22Rv1 (cell line): ENCODE measurements at regions not wholly inside any gene's neighbourhood (a gene's known extent, or its start where the extent isn't known, plus 50 kb on each side); places are given as distances from the start of the nearest gene placed in this dataset.

ENCODE experiments used
- H3K27ac ChIP-seq: fragments of 450-650 bp; 2 replicates; pipeline ENCODE4 v1.5.1; 2017
- ZFX ChIP-seq: fragments of 450-650 bp; IDR thresholded peaks from 2 replicates; pipeline ENCODE4 v1.6.1; 2017; ENCODE audit warnings: antibody characterized with exemption, borderline replicate concordance
- TF ChIP-seq, protein P1 (sequence below): fragments of 450-650 bp; IDR thresholded peaks from 2 replicates; pipeline ENCODE4 v1.5.1; 2017; ENCODE audit warnings: mild to moderate bottlenecking

DNA sequence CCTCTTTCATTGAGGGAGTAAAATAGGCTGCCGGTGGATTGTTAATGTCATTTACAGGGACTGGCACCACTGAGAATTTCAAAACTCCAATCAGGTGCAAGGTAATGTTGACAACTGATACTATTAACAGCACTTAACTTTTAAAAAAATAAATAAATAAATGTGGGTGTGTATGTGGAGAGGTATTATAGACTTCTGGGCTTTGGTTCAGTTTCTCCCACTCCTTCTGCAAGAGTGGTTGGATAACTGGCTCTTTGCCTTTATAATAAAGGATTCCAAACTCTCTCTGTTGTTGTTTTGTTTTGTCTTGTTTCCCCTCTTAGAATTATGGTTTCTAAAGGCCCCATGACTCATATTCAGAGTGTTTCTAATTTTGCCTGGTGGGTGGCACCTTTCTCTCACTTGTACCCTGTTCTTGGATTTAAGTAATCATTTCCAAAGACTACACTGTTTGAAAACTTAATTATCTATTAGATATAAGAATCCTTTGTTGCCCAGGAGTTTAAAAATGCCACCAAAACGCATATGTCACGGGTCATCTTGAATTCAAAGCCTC lies 151.6 kb upstream of the ARID2 start:
- H3K27ac ChIP-seq: no peak overlapping the region
- no peak for TF ChIP-seq ZFX
- TF ChIP-seq, protein P1, sequence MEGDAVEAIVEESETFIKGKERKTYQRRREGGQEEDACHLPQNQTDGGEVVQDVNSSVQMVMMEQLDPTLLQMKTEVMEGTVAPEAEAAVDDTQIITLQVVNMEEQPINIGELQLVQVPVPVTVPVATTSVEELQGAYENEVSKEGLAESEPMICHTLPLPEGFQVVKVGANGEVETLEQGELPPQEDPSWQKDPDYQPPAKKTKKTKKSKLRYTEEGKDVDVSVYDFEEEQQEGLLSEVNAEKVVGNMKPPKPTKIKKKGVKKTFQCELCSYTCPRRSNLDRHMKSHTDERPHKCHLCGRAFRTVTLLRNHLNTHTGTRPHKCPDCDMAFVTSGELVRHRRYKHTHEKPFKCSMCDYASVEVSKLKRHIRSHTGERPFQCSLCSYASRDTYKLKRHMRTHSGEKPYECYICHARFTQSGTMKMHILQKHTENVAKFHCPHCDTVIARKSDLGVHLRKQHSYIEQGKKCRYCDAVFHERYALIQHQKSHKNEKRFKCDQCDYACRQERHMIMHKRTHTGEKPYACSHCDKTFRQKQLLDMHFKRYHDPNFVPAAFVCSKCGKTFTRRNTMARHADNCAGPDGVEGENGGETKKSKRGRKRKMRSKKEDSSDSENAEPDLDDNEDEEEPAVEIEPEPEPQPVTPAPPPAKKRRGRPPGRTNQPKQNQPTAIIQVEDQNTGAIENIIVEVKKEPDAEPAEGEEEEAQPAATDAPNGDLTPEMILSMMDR: no peak

DNA sequence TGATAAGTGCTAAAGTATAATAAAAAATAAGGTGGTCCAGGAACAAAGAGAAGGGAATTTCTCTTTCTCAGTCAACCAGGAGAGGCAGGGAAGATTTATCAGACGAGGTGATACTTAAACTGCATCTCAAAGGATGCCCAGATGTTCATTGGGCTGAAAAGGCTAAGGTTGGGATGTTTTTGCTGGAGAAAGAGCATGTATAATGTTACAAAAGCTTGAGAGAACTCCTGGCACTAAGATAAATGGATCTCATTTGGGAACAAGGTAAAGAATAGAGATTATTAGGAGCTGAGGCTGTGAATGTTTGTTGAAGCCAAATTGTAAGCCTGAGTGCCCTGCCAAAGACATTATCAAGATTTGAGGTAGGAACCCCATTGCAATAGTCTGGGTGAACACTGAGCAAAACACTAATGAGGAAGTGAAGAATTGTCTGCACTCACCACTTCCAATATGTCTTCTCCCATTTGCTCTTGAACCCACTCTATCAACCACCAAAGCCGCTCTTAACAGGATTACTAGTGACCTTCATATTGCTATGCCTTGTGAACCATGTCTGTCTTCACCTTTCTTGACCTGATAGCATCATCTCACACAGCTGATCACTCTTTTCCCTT lies 149.0 kb upstream of the ARID2 start:
- H3K27ac ChIP-seq: no peak overlapping the region
- TF ChIP-seq, protein P1: no peak
- no peak for TF ChIP-seq ZFX

DNA sequence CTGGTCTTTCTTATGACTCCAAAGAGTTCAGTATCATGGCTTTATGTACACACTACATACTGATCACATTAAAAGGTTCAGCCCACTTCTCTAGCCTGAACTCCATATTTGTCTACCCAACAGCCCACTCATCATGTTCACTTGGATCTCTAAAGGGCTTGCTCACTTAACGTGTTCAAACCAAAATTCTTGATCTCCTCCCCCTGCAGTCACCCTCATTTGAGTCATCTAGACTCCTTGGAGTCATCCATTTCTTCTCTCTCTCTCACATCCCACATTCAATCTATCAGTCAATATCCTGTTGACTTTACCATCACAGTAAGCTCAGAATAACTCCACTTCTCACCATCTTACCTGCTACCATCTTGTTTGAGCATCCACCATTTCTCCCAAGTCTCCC lies 148.4 kb upstream of the ARID2 start:
- no peak overlapping the region for H3K27ac ChIP-seq
- TF ChIP-seq, protein P1: no peak
- TF ChIP-seq ZFX: no peak

DNA sequence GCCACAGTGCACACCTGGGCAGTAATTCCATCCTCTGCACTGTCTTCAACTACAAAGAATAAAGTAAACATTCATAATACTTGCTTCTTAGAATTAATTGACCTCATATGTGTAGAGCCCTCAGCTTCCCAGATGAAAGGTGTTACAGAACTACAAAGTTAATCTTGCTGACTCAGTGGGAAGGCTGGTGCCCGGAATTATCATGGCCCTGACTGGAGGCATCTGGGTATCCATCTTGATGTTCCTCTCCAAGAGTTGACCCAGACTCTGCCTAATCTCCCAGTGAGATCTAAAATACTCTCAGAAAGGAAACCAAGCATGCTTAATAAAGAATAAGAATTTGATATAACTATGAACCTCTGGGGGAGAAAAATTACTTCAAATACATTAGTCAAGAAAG lies 147.0 kb upstream of the ARID2 start:
- H3K27ac ChIP-seq: no peak overlapping the region
- TF ChIP-seq, protein P1: no peak
- TF ChIP-seq ZFX: no peak

DNA sequence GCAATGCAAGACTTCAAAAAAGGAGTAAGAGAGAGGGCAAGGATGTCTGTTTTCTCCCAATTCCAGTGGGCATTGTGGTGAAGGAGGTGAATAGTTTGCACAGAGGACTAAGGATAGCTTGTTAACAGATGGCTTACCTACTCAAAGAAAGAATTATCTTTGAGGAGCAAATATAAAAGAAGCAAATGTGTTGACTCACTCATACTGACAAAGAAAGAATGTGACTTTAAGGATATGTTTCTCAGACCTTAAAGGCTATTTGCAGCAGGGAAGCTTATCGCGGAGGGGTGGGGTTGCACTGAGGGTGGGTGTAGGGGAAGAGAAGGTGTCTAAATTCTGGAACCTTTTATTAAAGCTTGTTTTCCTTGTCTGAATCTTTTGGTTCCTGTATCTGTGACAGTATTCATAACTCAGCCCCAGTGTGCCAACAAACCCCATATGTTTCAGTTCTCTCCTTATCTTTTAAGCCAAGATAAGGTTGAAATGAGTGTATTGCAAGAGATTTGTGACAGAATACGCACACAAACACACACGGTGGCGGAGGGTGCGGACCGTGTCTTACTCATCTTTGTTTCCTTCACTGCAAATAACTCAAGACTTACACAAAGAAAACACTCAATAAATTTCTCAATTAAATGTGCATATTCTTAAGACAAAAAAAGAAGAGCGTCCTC lies 146.4 kb upstream of the ARID2 start:
- H3K27ac ChIP-seq: no peak overlapping the region
- TF ChIP-seq, protein P1: no peak
- TF ChIP-seq ZFX: no peak

DNA sequence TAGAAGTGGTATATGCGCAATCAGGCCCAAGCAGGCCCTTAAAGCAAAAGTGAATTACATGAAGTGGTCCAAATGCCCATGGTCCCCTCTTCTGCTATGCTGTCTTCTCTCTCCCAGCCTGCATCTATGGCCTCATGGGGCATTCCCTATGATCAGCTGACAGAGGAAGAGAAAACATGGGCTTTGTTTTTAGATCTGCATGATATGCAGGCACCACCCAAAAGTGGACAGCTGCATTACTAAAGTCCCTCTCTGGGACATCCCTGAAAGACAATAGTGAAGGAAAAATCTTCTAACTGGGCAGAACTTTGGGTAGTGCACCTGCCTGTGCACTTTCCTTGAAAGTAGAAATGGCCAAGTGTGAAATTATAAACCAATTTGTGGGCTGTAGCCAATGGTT lies 145.2 kb upstream of the ARID2 start:
- TF ChIP-seq, protein P1: no peak
- no peak for TF ChIP-seq ZFX
- no peak overlapping the region for H3K27ac ChIP-seq
